Breast epithelium (tissue), 4 donors: ENCODE measurements at regions not wholly inside any gene's neighbourhood (a gene's known extent, or its start where the extent isn't known, plus 50 kb on each side); places are given as distances from the start of the nearest gene placed in this dataset.
"Not testable (repeated sequence)": the region's sequence is repeated elsewhere in the genome, so short reads cannot be mapped to it uniquely, and the experiment has no call there.

ENCODE experiments used
- DNase-seq, 2 donors: peaks; one replicate each; pipeline ENCODE4 v3.0.0-alpha.2; 2019; ENCODE audit warnings: low spot score in 2 of 2
- H3K27ac ChIP-seq, 2 donors: fragments of 200-600 bp; sonication (generic) in 1 of 2; one replicate each; pipeline ENCODE4 v1.5.1; 2016 to 2019; ENCODE audit warnings: mild to moderate bottlenecking in 1 of 2
- H3K27me3 ChIP-seq, 2 donors: fragments of 200-600 bp; sonication (generic) in 1 of 2; one replicate each; pipeline versions ENCODE4 v1.5.1 to v1.6.0; 2017 to 2019; ENCODE audit warnings: control low read depth in 1 of 2, mild to moderate bottlenecking in 1 of 2
- H3K36me3 ChIP-seq: fragments of 200-600 bp; one replicate; pipeline ENCODE4 v1.5.1; 2019
- H3K4me1 ChIP-seq, 2 donors: fragments of 200-600 bp; sonication (generic); one replicate each; pipeline ENCODE4 v1.5.1; 2016 to 2019; ENCODE audit warnings: control low read depth in 1 of 2
- H3K4me3 ChIP-seq, 3 donors: fragments of 200-600 bp; sonication (generic); 1 replicate in 2 of 3; 2 replicates in 1 of 3; pipeline ENCODE4 v1.5.1; 2016 to 2019; ENCODE audit warnings: mild to moderate bottlenecking in 3 of 3, moderate library complexity in 2 of 3
- H3K9me3 ChIP-seq, 2 donors: fragments of 200-600 bp; sonication (generic) in 1 of 2; one replicate each; pipeline ENCODE4 v1.5.1; 2016 to 2019; ENCODE audit warnings: control low read depth in 1 of 2
- POLR2A ChIP-seq: fragments of 450-650 bp; IDR thresholded peaks from one replicate; pipeline ENCODE4 v1.6.1; 2016; ENCODE audit warnings: antibody characterized with exemption, mild to moderate bottlenecking, moderate library complexity
- POLR2AphosphoS5 ChIP-seq, 3 donors: sonication (generic); formaldehyde crosslinking; IDR thresholded peaks; one replicate each; pipeline ENCODE4 v1.6.1; 2017; ENCODE audit warnings: antibody characterized with exemption in 3 of 3
- intact Hi-C: fragments of 100-400 bp; cut with DNase I; formaldehyde crosslinking; loops from one replicate; pipeline ENCODE4 v1.15.1; 2023; ENCODE audit warnings: low total_unique reads
- TF ChIP-seq, protein P1 (sequence below), 3 donors: fragments of 450-650 bp; IDR thresholded peaks; one replicate each; pipeline ENCODE4 v1.5.1; 2016 to 2017; ENCODE audit warnings: antibody characterized with exemption in 3 of 3, mild to moderate bottlenecking in 3 of 3, moderate library complexity in 3 of 3

GRCh38 chr14:59018978-59019377 lies 169.5 kb upstream of the DAAM1 start:
- no peak overlapping the region for H3K4me3 ChIP-seq
- intact Hi-C loops = no loop called here
- TF ChIP-seq, protein P1, sequence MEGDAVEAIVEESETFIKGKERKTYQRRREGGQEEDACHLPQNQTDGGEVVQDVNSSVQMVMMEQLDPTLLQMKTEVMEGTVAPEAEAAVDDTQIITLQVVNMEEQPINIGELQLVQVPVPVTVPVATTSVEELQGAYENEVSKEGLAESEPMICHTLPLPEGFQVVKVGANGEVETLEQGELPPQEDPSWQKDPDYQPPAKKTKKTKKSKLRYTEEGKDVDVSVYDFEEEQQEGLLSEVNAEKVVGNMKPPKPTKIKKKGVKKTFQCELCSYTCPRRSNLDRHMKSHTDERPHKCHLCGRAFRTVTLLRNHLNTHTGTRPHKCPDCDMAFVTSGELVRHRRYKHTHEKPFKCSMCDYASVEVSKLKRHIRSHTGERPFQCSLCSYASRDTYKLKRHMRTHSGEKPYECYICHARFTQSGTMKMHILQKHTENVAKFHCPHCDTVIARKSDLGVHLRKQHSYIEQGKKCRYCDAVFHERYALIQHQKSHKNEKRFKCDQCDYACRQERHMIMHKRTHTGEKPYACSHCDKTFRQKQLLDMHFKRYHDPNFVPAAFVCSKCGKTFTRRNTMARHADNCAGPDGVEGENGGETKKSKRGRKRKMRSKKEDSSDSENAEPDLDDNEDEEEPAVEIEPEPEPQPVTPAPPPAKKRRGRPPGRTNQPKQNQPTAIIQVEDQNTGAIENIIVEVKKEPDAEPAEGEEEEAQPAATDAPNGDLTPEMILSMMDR (IDR thresholded peaks at IDR 0.05) = no peak
- TF ChIP-seq POLR2A (no peak), POLR2AphosphoS5 (IDR thresholded peaks at IDR 0.05) (no peak)

DNA sequence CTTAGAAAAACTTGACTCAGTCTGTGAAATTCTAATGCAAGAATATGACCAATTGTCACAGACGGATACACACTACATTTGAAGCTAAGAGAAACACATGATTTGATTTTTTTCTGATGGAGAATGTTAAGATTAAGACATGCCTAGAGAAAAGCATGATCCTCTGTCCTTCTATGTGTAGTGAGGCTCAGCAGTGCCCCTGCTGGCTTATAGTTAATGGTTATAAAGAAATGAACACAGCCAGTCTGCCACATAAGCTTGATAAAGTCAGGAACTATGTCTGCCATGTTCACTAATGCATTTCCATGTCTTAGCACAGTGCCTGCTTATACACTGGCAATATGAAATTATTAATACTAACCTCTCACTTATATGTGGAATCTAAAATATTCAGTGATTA lies 168.1 kb upstream of the DAAM1 start:
- TF ChIP-seq, protein P1 (IDR thresholded peaks at IDR 0.05) = no peak
- TF ChIP-seq POLR2A (no peak), POLR2AphosphoS5 (IDR thresholded peaks at IDR 0.05) (no peak)
- Histone ChIP-seq H3K4me3 (no peak overlapping the region), H3K36me3 (no peaks in the 10 kb centered on the region), H3K9me3 (no peaks in the 10 kb centered on the region), H3K27ac (no peak overlapping the region), H3K27me3 (no peaks in the 10 kb centered on the region), H3K4me1 (no peaks in the 10 kb centered on the region)
- DNase-seq = no peak
- intact Hi-C loops = no loop called here

More at GRCh38 chr14:59018978-59019377, 169.5 kb upstream of the DAAM1 start:
- Histone ChIP-seq H3K27me3 (no peaks in the 10 kb centered on the region), H3K27ac (no peak overlapping the region), H3K36me3 (no peaks in the 10 kb centered on the region), H3K9me3 (no peaks in the 10 kb centered on the region), H3K4me1 (no peaks in the 10 kb centered on the region)
- DNase-seq = no peak

- intact Hi-C loops = no loop called here
- TF ChIP-seq, protein P1 (IDR thresholded peaks at IDR 0.05) = no peak
- TF ChIP-seq POLR2A = no peak
- no peak for TF ChIP-seq POLR2AphosphoS5 (IDR thresholded peaks at IDR 0.05)
- H3K4me1 ChIP-seq = no peaks in the 10 kb centered on the region
- DNase-seq = no peak
- H3K4me3 ChIP-seq = no peak overlapping the region
- H3K36me3 ChIP-seq = no peaks in the 10 kb centered on the region
- H3K9me3 ChIP-seq = no peaks in the 10 kb centered on the region
- no peaks in the 10 kb centered on the region for H3K27me3 ChIP-seq
- H3K27ac ChIP-seq = no peak overlapping the region
Measured at GRCh38 chr14:59022144-59022543, 166.3 kb upstream of the DAAM1 start.

GRCh38 chr14:59026081-59026480 lies 162.4 kb upstream of the DAAM1 start:
- TF ChIP-seq POLR2AphosphoS5 (IDR thresholded peaks at IDR 0.05) = no peak
- TF ChIP-seq POLR2A = no peak
- TF ChIP-seq, protein P1 (IDR thresholded peaks at IDR 0.05) = no peak
- H3K27ac ChIP-seq = no peak overlapping the region
- H3K4me3 ChIP-seq = no peak overlapping the region
- H3K4me1 ChIP-seq = no peaks in the 10 kb centered on the region
- no peaks in the 10 kb centered on the region for H3K27me3 ChIP-seq
- H3K36me3 ChIP-seq = no peaks in the 10 kb centered on the region
- no peak for DNase-seq
- intact Hi-C loops = no loop called here
- H3K9me3 ChIP-seq = no peaks in the 10 kb centered on the region

DNA sequence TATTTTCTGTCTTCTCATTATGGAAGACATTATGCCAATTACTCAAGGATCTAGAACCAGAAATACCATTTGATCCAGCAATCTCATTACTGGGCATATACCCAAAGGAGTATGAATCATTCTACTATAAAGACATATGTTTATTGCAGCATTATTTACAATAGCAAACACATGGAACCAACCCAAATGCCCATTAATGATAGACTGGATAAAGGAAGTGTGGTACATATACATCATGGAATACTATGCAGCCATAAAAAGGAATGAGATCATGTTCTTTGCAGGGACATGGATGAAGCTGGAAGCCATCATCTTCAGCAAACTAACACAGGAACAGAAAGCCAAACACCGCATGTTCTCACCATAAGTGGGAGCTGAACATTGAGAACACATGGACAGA lies 161.8 kb upstream of the DAAM1 start:
- H3K36me3 ChIP-seq, H3K4me3 ChIP-seq, DNase-seq, H3K27me3 ChIP-seq, H3K9me3 ChIP-seq, intact Hi-C loops, H3K27ac ChIP-seq, H3K4me1 ChIP-seq: not testable (repeated sequence)
